C1 segment of cervical spinal cord (tissue), 14 donors: ENCODE measurements at regions not wholly inside any gene's neighbourhood (a gene's known extent, or its start where the extent isn't known, plus 50 kb on each side); places are given as distances from the start of the nearest gene placed in this dataset.

Experiments used
- DNase-seq, 14 donors: peaks; one replicate each; lab custom pipeline; 2025; lab: John Stamatoyannopoulos, UW

DNA sequence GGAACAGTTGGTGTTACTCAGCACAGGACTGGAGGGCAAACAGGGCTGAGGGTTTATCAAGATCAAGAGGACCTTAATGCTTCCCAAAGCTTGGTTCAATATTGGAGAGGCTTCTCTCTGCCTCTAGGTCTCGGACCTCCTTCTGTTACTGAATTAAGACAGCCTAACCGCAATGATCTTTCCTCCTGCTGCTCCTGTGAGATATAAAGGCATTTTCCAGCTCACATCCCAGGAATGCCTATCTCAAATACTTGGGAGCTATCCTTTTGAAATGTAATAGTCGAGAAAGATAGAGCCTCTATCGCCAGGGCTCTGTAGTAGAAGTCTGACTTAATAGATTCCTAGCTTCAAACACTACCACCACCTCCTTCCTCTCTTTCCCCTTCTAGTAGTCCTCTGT lies 1475.0 kb downstream of the SLITRK1 start:
- DNase-seq: no peak

GRCh38 chr13:82374719-82375118 lies 1507.6 kb downstream of the SLITRK1 start:
- DNase-seq: no peak

DNA sequence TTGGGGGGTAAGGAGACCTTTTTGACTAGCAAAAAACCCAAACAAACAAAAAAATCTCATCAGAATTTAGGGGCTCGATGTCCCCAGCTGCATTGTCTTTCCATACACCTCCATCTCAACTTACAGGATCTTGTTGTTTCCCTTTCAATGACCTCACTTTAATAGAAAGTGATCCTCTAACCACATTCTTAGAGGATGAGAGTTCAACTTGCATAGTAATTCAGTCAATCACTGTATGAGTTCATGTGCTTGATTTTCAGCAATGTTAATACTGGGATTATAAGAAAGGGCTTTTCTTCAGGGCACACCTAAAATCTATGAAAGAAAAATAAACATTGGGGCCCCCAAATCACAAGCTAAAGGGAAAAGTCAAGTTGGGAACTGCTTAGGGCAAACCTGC lies 1512.0 kb downstream of the SLITRK1 start:
- no peak for DNase-seq

GRCh38 chr13:82364525-82364924 lies 1517.7 kb downstream of the SLITRK1 start:
- DNase-seq: no peak

DNA sequence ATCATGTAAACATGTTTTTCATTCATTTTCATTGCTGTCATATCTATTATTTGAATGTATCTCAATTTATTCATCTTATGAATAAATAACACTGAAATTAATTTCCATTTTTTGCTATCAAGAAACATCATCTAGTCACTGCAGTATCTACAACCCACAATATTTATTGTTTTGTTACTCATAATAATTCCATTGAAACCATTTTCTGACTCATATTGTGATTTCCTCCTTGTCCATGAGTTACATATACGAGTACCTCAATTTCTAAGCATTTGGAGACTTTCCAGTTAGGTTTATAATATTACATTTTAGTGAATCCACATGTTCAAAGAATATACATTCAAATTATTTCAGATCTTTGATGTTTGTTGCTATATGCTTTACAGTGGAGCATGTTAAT lies 1524.0 kb downstream of the SLITRK1 start:
- no peak for DNase-seq

DNA sequence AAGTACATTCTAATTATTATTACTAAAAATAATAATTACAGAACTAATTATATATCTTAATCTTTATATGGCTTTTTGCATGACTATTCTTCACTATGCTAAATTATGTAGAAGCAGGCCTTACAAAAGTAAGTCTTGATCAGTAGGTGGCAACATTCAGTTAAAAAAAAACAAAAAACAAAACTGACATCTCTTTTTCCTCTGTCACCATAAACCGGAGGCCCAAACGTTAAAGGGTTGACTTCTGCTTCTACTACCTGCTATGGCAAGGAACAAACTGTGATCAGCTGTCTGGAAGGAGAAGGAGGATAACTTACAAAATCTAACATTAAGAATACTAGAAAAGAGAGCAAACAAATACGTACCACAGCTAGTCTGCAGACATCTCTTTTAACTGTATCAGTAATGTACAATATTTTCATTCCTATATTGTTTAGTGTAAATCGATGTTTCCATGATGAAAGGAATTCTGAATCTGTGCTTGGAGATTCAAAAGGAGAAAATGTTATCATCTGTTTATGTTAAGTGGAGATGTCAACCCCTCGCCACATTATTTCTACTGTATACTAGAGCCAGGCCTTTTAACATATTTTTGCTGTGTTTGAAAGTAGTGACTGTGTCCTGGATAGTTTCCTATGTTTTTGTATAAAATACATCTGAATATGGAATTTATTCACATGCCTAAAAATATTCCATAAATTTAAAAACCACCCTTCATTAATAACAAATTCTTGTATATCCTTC lies 1525.4 kb downstream of the SLITRK1 start:
- DNase-seq: no peak

DNA sequence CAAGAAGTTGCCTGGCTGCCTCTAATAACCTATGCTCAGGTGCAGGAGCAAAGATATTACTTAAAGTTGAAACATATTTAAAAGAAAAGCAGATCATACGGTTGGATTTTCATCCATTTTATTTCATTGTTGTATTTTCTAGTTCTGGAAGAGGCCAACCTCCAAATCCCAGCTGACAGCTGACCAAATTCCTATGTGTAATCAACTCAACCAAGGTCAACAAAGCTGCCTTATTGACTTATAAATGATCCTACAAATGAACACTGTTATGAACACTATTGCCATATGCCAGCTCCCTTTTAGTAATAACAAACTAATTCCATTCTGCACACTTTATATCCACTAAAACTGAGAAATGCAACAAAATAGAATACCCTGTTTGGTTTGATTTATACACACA lies 1537.4 kb downstream of the SLITRK1 start:
- DNase-seq: no peak

DNA sequence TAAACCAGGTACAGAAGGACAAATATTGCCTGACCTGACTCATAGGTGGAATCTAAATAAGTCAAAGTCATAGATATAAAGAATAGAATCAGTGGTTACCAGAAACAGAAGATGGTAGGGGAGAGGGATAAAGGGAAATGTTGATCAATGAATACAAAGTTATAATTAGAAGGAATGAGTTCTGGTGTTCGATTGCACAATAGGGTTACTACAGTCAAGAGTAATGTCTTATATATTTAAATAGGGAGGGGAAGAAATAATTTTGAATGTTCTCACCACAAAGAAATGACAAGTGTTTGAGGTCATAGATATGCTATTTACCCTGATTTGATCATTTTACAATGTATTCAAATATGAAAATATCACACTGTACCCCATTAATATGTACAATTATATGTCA lies 1541.2 kb downstream of the SLITRK1 start:
- DNase-seq: no peak

DNA sequence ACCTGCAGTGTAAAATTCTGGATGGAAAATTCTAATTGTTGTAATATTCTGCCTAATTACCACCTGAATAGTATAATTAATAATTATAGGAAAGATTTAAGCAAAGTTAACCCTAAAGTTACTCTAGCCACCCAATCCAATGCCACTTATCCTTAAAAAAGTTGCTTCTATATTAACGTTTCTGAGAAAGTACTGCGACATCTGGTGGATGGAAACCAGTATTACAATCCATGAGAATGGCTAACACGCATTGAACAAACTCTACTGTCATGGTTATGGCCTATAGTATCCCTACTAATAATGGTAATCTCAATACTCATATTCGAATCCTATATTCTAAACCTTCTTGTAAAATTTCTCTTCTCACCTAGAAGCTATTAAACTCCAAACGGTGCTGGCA lies 1551.8 kb downstream of the SLITRK1 start:
- DNase-seq: no peak

DNA sequence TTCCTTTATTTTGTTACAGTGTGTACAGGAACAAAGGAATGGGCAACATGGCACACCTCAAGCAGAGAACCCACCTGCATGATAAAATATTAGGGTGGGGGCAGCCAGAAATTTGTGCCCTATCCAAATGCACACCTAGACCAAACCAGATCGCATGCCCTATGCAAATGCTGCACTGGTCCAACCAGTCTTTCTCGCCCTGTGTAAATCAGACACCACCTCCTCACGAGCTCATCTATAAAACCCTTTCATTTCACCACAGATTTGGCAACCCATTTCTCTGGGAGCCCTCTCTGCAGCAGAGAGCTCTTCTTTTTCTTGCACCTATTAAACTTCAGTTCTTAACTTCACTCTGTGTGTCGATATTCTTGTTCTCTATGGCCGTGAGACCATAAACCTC lies 1559.2 kb downstream of the SLITRK1 start:
- DNase-seq: no peak

- no peak for DNase-seq
These were observed 1576.7 kb downstream of the SLITRK1 start for GRCh38 chr13:82305588-82305987.

- peak in 1 of 14 donors; percentile 32 for DNase-seq
These were observed 1584.2 kb downstream of the SLITRK1 start for GRCh38 chr13:82298106-82298505.

GRCh38 chr13:82294226-82294625 lies 1588.0 kb downstream of the SLITRK1 start:
- DNase-seq: no peak

DNA sequence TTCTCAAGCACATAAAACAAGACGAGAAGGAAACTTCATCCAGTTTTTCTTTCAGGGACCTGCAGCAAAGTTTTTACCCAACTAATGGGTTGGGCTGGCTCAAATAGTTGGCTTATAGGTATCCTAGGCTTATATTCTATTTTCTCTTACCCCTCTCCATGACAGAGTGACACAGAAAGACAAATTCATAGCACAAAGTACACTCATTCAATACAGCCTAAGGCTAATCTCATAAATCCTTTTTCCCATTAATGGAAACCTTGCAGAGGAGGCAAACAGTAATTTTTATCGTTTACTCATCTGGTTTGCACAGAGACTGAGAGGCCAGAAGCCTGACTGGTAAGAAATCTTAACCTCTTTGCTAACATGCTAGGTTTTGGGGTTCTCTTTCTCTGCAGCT lies 1589.9 kb downstream of the SLITRK1 start:
- no peak for DNase-seq

GRCh38 chr13:82291852-82292251 lies 1590.4 kb downstream of the SLITRK1 start:
- no peak for DNase-seq

DNA sequence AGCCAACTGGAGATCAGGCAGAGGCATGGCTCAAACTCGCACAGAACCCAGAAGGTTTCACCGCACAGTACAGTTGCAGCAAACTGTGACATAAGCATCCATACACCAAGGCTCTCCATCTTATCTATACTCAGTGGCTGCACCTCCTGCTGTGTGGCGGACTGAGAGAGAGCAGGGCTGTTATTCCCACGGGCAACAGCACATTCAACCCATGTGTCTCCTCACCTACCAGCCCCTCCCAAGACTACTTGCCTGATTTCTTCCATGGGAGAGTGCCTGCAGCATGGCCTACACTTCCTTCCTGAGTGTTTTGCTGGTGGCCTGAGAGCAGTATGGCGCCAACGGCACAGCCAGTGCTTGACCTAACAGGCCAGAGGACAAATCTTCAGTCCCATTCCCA lies 1606.6 kb downstream of the SLITRK1 start:
- no peak for DNase-seq

- DNase-seq: no peak
These were observed 1623.0 kb downstream of the SLITRK1 start for GRCh38 chr13:82259284-82259683.

GRCh38 chr13:82257790-82258507 lies 1624.3 kb downstream of the SLITRK1 start:
- DNase-seq: no peak

- no peak for DNase-seq
These were observed 1633.5 kb downstream of the SLITRK1 start for GRCh38 chr13:82248762-82249161.

GRCh38 chr13:82245860-82246259 lies 1636.4 kb downstream of the SLITRK1 start:
- DNase-seq: no peak

DNA sequence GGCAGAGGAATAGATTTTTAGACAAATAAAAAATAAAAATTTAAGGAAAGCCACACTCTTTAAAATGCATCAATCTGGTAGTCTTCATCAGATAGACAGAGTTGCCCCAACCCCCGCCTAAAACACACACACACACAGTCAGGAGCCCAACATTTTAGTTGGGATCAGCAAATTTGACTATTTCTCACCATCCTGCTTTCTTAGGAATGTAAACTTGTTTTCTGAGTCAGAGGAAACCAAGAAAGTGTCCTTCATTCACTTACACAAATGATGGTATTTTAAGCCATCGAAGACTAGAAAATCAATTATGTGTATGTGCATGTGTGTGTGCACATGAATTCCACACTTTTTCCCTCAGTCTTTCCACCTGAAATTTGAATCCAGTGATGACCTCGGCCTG lies 1657.5 kb downstream of the SLITRK1 start:
- DNase-seq: no peak

- DNase-seq: no peak
These were observed 1660.7 kb downstream of the SLITRK1 start for GRCh38 chr13:82221621-82222020.

- no peak for DNase-seq
These were observed 1661.6 kb downstream of the SLITRK1 start for GRCh38 chr13:82220641-82221040.
